GM12874 (cell line): ENCODE measurements at regions not wholly inside any gene's neighbourhood (a gene's known extent, or its start where the extent isn't known, plus 50 kb on each side); places are given as distances from the start of the nearest gene placed in this dataset.

Experiments used
- CTCF ChIP-seq: IDR thresholded peaks from 2 replicates; pipeline ENCODE4 v1.5.1; 2011; ENCODE audit warnings: low read depth, mild to moderate bottlenecking, control low read depth, low read length, moderate library complexity; ENCODE audit not compliant: insufficient read depth

GRCh38 chr18:76136701-76137100 lies 358.3 kb downstream of the ZNF516 start:
- TF ChIP-seq CTCF, result no peak

GRCh38 chr18:76134628-76135027 lies 360.4 kb downstream of the ZNF516 start:
- TF ChIP-seq CTCF, result no peak

GRCh38 chr18:76133873-76134272 lies 361.2 kb downstream of the ZNF516 start:
- TF ChIP-seq CTCF, result no peak

- TF ChIP-seq CTCF, result no peak
These were observed 363.3 kb downstream of the ZNF516 start for GRCh38 chr18:76131738-76132137.

GRCh38 chr18:76130845-76131244 lies 364.2 kb downstream of the ZNF516 start:
- no peak for TF ChIP-seq CTCF

- no peak for TF ChIP-seq CTCF
These were observed 368.7 kb downstream of the ZNF516 start for GRCh38 chr18:76126327-76126726.

GRCh38 chr18:76121011-76121410 lies 374.0 kb downstream of the ZNF516 start:
- TF ChIP-seq CTCF, result no peak

GRCh38 chr18:76115580-76115979 lies 379.5 kb downstream of the ZNF516 start:
- no peak for TF ChIP-seq CTCF
